ENCODE measurements at regions not wholly inside any gene's neighbourhood (a gene's known extent, or its start where the extent isn't known, plus 50 kb on each side); places are given as distances from the start of the nearest gene placed in this dataset.
"Not testable (repeated sequence)": the region's sequence is repeated elsewhere in the genome, so short reads cannot be mapped to it uniquely, and the experiment has no call there.

DNA sequence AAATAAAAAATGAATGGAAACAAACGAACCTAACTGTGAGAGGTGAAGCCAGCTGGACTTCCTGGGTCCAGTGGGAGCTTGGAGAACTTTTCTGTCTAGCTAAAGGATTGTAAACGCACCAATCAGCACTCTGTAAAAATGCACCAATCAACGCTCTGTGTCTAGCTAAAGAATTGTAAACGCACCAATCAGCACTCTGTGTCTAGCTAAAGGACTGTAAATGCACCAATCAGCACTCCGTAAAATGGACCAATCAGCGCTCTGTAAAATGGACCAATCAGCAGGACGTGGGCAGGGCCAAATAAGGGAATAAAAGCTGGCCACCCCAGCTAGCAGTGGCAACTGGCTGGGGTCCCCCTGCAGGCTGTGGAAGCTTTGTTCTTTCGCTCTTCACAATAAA lies 135.8 kb downstream of the ATP6V1G3 start:
- H3K9me3 ChIP-seq (ENCODE audit: low read length); H3K36me3 ChIP-seq (ENCODE audit: insufficient read depth, low read length); H2AFZ ChIP-seq (ENCODE audit: low read depth, low read length); H3K4me3 ChIP-seq (ENCODE audit: low read length); H3K79me2 ChIP-seq (replicated peaks; ENCODE audit: insufficient read depth, low read length); H3K27me3 ChIP-seq (ENCODE audit: insufficient read depth, low read depth, low read length); H4K20me1 ChIP-seq (ENCODE audit: insufficient read depth); H3K9ac ChIP-seq (ENCODE audit: low read length); H3F3A ChIP-seq (ENCODE audit: insufficient read depth, low read length, poor library complexity, severe bottlenecking); H3K27ac ChIP-seq (ENCODE audit: low read length); H3K9me2 ChIP-seq (ENCODE audit: insufficient read depth, low read length); H3K4me2 ChIP-seq (ENCODE audit: low read length): not testable (repeated sequence)

DNA sequence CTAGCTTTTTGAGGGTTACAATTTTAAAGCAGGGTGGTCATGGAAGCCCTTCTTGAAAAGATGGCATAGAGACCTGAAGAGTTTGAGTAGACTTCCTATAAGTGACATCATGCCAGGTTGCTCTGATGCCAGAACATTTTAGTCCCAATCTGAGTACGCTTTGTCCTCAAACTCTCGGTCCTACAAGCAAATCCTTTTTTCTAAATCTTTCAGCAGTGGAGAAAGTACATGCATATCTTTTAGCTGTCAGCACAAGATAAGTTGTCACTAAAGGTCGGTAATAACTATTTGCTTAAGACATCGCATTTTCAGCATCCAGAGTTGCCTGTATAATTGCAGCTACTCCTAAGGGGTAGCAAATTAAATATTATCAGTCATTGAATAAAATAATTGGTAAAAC lies 140.4 kb downstream of the ATP6V1G3 start:
- Histone ChIP-seq H3F3A (ENCODE audit: insufficient read depth, low read length, poor library complexity, severe bottlenecking) (no peaks in the 10 kb centered on the region), H3K79me2 (replicated peaks; ENCODE audit: insufficient read depth, low read length) (no peaks in the 10 kb centered on the region), H3K9me2 (ENCODE audit: insufficient read depth, low read length) (no peaks in the 10 kb centered on the region), H3K4me2 (ENCODE audit: low read length) (no peak overlapping the region), H3K4me3 (ENCODE audit: low read length) (no peak overlapping the region), H3K9ac (ENCODE audit: low read length) (no peak overlapping the region), H2AFZ (ENCODE audit: low read depth, low read length) (no peak overlapping the region), H3K9me3 (ENCODE audit: low read length) (no peaks in the 10 kb centered on the region), H3K27me3 (ENCODE audit: insufficient read depth, low read depth, low read length) (no peaks in the 10 kb centered on the region), H4K20me1 (ENCODE audit: insufficient read depth) (no peaks in the 10 kb centered on the region), H3K36me3 (ENCODE audit: insufficient read depth, low read length) (no peaks in the 10 kb centered on the region), H3K27ac (ENCODE audit: low read length) (no peak overlapping the region)
- TF ChIP-seq TAF1 (IDR thresholded peaks at IDR 0.05; ENCODE audit: low read depth) (no peak), EP300 (conservative IDR thresholded peaks at IDR 0.05; ENCODE audit: poor library complexity, severe bottlenecking) (no peak), EZH2 (IDR thresholded peaks at IDR 0.05; ENCODE audit: borderline replicate concordance, insufficient read depth, low read length, poor library complexity, severe bottlenecking) (no peak), MXI1 (conservative IDR thresholded peaks at IDR 0.05; ENCODE audit: poor library complexity, severe bottlenecking) (no peak), SMC3 (conservative IDR thresholded peaks at IDR 0.05; ENCODE audit: poor library complexity) (no peak), POLR2AphosphoS5 (IDR thresholded peaks at IDR 0.05) (no peak), RAD21 (conservative IDR thresholded peaks at IDR 0.05) (no peak)
- TF ChIP-seq, protein P1, sequence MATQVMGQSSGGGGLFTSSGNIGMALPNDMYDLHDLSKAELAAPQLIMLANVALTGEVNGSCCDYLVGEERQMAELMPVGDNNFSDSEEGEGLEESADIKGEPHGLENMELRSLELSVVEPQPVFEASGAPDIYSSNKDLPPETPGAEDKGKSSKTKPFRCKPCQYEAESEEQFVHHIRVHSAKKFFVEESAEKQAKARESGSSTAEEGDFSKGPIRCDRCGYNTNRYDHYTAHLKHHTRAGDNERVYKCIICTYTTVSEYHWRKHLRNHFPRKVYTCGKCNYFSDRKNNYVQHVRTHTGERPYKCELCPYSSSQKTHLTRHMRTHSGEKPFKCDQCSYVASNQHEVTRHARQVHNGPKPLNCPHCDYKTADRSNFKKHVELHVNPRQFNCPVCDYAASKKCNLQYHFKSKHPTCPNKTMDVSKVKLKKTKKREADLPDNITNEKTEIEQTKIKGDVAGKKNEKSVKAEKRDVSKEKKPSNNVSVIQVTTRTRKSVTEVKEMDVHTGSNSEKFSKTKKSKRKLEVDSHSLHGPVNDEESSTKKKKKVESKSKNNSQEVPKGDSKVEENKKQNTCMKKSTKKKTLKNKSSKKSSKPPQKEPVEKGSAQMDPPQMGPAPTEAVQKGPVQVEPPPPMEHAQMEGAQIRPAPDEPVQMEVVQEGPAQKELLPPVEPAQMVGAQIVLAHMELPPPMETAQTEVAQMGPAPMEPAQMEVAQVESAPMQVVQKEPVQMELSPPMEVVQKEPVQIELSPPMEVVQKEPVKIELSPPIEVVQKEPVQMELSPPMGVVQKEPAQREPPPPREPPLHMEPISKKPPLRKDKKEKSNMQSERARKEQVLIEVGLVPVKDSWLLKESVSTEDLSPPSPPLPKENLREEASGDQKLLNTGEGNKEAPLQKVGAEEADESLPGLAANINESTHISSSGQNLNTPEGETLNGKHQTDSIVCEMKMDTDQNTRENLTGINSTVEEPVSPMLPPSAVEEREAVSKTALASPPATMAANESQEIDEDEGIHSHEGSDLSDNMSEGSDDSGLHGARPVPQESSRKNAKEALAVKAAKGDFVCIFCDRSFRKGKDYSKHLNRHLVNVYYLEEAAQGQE (IDR thresholded peaks at IDR 0.05; ENCODE audit: borderline replicate concordance): no peak
- TF ChIP-seq, protein P2, sequence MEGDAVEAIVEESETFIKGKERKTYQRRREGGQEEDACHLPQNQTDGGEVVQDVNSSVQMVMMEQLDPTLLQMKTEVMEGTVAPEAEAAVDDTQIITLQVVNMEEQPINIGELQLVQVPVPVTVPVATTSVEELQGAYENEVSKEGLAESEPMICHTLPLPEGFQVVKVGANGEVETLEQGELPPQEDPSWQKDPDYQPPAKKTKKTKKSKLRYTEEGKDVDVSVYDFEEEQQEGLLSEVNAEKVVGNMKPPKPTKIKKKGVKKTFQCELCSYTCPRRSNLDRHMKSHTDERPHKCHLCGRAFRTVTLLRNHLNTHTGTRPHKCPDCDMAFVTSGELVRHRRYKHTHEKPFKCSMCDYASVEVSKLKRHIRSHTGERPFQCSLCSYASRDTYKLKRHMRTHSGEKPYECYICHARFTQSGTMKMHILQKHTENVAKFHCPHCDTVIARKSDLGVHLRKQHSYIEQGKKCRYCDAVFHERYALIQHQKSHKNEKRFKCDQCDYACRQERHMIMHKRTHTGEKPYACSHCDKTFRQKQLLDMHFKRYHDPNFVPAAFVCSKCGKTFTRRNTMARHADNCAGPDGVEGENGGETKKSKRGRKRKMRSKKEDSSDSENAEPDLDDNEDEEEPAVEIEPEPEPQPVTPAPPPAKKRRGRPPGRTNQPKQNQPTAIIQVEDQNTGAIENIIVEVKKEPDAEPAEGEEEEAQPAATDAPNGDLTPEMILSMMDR (IDR thresholded peaks at IDR 0.05; ENCODE audit: poor library complexity, severe bottlenecking): no peak

DNA sequence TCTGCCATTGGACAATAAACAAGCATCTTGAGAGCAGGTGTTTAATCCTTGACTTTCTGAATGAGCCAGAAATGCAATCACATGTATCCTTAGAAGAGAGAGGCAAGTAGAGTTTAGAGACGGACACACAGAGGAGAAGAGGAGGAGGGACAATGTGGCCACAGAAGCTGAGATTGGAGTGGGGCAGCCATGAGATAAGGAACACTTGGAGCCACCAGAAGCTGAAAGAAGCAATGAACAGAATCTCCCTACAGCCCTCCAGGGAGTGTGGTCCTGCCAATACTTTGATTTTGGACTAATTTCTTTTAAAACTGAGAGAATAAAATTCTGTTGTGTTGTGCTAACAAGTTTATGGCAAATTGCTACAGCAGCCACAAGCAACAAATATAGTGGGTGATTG lies 141.0 kb downstream of the ATP6V1G3 start:
- Histone ChIP-seq H2AFZ (ENCODE audit: low read depth, low read length) (no peak overlapping the region), H3K36me3 (ENCODE audit: insufficient read depth, low read length) (no peaks in the 10 kb centered on the region)
- TF ChIP-seq POLR2AphosphoS5 (IDR thresholded peaks at IDR 0.05): no peak
- TF ChIP-seq EP300 (conservative IDR thresholded peaks at IDR 0.05; ENCODE audit: poor library complexity, severe bottlenecking): no peak
- TF ChIP-seq, protein P2 (IDR thresholded peaks at IDR 0.05; ENCODE audit: poor library complexity, severe bottlenecking): no peak
- TF ChIP-seq MXI1 (conservative IDR thresholded peaks at IDR 0.05; ENCODE audit: poor library complexity, severe bottlenecking): no peak
- no peak for TF ChIP-seq SMC3 (conservative IDR thresholded peaks at IDR 0.05; ENCODE audit: poor library complexity)
- TF ChIP-seq, protein P1 (IDR thresholded peaks at IDR 0.05; ENCODE audit: borderline replicate concordance): no peak
- no peak for TF ChIP-seq RAD21 (conservative IDR thresholded peaks at IDR 0.05)
- no peak for TF ChIP-seq EZH2 (IDR thresholded peaks at IDR 0.05; ENCODE audit: borderline replicate concordance, insufficient read depth, low read length, poor library complexity, severe bottlenecking)
- TF ChIP-seq TAF1 (IDR thresholded peaks at IDR 0.05; ENCODE audit: low read depth): no peak

More for the DNA sequence above, 141.0 kb downstream of the ATP6V1G3 start:
- Histone ChIP-seq H3K4me3 (ENCODE audit: low read length) (no peak overlapping the region), H3K27ac (ENCODE audit: low read length) (no peak overlapping the region), H3K79me2 (replicated peaks; ENCODE audit: insufficient read depth, low read length) (no peaks in the 10 kb centered on the region), H3K9me3 (ENCODE audit: low read length) (no peaks in the 10 kb centered on the region), H3K9me2 (ENCODE audit: insufficient read depth, low read length) (no peaks in the 10 kb centered on the region), H3K9ac (ENCODE audit: low read length) (no peak overlapping the region), H4K20me1 (ENCODE audit: insufficient read depth) (no peaks in the 10 kb centered on the region), H3K27me3 (ENCODE audit: insufficient read depth, low read depth, low read length) (no peaks in the 10 kb centered on the region), H3F3A (ENCODE audit: insufficient read depth, low read length, poor library complexity, severe bottlenecking) (no peaks in the 10 kb centered on the region), H3K4me2 (ENCODE audit: low read length) (no peak overlapping the region)
